ENCODE measurements at regions not wholly inside any gene's neighbourhood (a gene's known extent, or its start where the extent isn't known, plus 50 kb on each side); places are given as distances from the start of the nearest gene placed in this dataset.
A peak's percentile ranks its signal among the peaks of the same experiment; 100 is the strongest.

DNA sequence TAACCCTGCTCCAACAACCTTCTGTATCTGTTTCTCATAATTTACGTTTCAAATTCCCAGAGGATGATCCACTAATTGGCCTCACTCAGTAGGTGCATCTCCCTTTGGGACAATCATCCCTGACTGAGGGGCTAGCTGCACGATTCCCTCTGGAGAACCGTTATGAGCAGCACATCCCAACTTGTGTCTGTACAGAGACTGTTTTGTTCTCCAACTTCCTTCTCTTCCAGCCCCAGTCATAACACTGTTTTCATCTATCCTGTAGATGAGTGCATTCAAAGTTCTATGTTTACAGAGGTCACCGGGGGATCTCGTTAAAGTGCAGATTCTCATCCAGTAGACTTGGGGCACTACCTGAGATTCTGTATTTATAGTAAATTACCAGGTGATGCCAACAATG is 187.2 kb downstream of the REEP3 start:
- DNase-seq (ENCODE audit: low read depth), result no peak

DNA sequence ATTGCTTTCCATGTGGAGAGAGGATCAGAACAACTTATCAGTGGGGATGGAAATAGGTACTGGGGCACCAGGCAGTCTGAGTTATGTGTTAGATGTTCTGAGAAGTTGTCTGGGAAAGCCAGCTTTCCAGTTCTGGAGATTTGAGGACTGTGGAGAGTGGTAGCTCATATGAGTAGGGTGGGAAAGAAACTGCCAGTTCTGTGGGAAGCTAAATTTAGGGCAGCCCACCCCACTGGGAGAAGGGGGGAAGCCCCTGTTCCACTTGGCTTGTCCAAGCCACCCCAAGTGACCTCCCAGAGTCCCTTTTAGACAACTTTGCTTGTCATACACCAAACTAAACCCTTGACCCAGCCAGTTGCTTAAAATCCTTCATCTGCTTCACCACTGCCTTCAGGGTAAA is 189.5 kb downstream of the REEP3 start:
- DNase-seq (ENCODE audit: low read depth), result no peak

DNA sequence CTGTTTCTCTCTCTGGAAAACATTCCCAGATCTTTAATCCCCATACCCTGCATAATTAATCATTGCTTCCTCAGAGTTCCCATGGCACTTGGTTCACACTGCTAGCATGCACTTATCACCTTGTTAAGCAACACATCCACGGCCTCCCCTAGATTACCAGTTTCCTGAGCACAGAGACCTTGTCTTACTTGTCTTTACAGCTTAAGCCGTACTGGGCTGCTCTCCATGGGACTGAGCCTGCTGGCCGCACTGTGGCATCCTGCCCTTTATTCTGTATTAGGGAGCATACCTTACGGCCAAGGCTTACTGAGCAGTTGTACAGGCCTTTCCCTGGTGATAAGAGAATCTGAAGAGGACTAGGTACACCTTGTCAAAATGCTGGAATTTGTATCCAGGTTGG is 190.2 kb downstream of the REEP3 start:
- DNase-seq (ENCODE audit: low read depth), result no peak

DNA sequence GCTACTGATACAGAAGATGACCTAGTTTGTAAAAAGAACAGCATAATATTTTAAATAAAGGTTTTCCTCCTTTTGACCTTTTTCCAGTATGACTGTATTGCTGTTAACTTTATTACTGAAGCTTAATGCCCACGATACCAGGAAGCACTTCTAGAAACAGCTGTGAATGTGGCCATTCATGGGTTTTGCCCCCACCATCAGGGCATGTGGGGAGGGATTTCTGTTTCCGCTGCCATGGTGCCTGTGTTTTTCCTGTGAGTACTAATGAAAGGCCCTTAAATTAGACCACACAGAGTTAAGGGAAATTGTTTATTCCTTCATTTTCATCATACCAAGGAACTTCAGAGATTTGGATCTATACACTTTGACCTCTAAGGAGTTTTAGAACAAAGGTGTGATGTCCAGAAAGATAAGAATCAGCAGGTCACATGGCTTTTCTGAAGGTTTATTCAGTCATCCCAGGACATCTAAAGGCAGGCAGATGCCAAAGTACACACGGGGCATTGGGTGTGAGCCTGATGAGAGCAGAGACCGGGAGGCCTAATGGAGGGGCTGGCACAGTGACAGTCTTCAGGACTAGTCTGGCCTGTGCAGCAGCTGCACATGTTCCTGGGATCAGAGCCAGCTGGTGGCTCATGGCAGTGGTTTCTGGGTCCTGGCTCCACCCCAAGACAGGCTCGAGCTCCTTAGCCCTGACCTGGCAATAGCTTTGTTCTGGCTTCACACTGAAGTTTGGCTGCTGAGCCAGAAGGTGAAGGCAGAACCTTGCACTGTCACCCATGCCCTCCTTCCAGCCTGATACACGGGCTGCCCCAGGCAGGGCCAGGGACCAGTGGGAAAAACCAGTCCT is 190.9 kb downstream of the REEP3 start:
- DNase-seq (ENCODE audit: low read depth), result peak; percentile 99

DNA sequence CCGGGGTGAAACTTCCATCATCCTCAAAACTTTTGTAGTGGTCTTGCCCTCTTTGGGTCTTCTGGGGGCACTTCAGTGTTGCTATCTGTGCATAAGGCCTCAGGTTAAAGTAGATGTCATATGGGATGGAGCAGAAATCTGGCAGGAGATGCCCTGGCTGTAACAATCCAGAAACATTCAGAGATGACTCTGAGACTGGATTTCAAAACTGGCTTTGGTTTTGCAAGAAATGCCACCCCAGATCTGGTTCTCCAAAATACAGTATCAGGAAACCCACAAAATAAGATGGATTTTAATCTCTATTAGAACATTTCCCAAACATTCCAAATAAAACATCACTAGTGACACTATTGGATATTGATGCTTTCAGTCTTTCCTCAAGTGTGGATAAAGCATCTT is 191.5 kb downstream of the REEP3 start:
- no peak for DNase-seq (ENCODE audit: low read depth)

DNA sequence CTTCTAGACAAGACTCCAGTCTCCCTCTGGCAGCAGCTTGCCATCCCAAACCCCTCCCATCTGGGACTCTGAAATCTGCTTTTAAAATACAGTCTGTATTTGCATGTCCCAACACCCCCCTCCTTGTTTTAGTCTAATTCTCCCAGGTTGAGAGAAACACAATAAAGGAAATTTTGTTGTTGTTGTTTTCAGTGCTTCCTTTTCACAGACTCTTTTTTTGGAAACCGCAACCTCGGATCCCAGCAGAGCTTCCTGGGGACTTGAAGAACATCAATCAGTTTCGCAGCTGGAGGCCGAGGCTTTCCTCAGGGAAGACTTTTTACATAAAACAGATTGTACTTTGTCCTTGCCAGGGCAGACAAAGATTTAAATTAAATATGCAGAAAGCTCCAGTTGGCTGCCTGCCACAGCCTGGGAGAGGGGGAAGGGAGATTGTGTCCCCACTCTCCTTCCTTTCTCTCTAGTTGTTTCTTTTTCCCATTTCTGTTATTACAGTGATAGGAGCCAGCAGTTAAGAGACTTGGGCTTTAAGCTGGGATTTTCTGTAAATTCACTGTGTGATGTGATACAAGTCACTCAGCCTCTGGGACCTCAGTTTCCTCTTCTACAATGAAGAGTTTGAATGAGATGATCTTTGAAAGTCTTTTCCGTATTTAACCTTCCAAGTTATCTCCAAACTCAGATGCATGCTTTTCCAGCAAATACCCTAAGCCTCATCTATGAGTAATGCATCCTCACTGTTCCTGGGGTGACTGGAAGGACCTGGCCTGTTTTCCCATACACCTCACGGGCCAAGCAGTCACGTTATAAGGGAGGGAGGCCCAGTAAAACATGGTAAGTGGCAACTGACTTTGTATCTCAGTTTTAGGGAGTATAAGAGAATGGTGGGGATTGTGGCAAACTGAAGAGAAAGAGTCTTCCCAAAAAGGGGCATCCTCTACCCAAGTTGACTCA is 192.3 kb downstream of the REEP3 start:
- DNase-seq (ENCODE audit: low read depth), result no peak

DNA sequence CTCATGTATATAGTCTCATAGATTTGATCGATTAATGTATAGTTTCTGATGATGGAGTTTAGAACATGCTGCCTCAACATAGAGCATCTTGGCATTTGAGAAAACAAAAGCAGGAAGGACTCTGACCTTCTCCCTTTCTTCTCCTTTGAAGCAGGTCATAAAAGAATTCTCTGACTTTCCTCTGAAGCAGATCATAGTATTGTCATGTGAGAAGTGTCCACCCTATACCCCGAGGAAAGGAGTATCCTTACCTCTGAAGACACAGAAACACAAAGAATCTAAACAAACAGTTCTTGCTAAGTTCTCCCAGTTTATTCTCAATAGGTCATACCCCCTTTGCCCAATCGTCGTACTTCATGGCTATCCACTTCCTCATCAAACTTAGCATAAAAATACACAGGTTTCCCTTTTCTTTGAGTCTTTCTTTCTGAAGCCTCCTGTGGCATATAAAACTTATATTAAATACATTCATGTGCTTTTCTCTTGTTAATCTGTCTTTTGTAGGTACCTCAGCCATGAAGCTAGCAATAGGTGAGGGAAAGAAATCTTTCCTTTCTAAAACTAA is 194.9 kb downstream of the REEP3 start:
- DNase-seq (ENCODE audit: low read depth), result no peak

DNA sequence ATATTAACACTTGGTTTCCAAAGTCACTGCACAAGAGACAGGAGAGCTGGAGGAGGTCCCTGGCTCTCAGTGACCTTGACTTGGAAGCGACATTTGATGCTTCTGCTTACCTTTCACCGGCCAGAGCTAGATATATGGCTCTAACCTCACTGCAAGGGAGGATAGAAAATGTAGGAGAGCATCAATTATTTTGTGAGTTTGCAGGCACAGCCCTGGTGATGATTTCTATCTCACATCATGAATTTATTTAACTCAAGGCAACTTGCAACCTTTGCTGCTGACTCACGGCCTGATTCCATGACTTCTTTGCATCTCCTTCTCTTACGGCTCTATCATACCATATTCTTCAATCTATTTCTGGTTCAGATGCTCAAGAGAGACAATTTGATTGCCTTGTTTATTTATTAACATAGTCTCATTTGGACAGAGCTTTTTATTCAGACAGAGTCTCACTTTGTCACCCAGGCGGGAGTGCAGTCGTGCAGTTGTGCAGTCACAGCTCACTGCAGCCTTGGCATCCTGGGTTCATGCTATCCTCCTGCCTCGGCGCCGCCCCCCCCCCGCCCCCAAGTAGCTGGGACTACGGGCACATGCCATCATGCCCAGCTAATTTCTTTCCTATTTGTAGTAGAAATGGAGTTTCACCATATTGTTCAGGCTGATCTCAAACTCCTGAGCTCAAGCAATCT is 196.0 kb downstream of the REEP3 start:
- DNase-seq (ENCODE audit: low read depth), result no peak

DNA sequence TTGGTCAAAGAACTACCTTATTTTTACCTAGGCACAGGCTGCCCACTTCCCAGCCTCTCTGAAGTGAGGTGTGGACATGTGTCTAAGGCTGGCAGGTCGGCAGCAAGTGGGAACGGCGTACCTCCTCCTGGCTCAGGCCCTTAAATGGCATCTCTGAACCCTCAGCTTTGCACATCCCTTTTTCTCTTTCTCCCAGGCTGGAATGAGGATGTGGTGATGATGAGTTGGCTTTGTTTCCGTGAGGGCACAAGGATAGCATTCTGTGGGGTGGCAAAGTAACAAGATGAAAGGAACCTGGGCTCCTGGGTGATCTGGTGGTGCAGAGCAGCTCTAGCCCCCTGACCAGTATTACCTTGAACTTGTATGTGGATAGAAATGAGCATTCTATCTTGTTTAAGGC is 196.8 kb downstream of the REEP3 start:
- peak; percentile 72 for DNase-seq (ENCODE audit: low read depth)

DNA sequence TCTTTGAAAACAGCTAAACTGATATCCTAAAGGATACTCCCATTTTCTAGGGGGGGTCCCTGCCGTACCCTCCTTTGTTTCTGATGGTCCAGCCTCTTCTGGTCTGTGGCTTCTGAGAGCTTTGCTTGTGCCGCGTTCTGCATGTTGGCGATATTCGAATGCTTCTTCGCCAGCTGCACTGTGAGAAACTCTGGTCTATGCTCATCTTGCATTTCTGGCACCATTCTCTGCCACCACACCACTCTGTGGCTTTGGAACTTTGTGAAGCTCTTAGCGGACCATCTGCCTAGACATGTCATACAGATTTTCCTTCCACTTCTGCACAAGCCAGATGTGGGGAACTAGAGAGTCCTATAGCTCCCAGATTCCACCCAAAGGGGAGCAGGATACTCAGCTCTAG is 197.2 kb downstream of the REEP3 start:
- DNase-seq (ENCODE audit: low read depth), result peak; percentile 41

DNA sequence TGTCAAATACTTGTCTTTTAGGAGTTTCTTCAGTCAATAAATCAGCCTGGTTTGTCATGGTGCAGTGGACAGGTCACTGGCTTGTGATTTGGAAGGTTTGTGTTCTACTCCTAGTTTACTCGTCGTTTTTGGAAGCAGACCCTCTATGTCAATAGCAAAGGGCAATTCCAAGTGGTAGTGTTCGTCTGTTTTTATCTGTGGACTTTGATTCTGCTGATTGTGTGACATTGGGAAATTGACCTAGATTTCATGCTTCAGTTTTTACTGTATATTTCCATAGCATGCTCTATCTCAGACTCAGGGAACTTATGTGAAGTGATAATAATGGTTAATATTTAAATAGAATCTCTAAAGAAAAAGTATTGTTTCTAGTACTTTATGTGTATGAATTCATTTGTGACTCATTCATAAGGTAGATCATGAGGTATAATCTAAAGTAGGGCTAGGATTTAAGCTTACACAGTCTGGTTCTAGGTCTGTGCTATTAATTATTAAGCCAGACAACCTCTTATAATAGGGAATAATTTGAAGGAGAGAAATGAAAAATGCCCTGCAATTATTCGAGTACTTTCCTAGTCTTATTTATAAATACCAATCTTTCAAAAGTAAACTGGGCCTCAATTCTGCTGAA is 198.1 kb downstream of the REEP3 start:
- no peak for DNase-seq (ENCODE audit: low read depth)

DNA sequence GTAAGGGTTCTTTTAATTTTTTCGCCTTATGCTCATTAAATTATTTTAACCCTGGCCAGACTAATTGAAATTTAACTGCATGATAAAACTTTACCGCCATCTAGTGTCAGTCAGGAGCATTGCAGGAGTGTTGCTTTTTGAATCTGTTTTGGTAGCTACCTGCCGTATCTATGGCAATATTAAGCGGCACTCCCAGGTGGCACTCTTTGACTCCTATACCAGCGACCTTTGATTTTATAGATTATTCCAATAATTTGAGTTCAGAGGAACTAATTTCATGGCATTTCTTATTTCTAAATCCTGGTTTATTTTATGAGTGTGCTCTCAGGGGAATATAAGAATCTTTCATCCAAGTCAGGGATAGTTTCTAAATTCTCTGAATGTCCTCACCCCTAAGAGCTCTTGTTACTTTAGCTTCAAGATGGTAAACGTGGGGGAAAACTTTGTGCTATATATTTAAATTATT is 198.9 kb downstream of the REEP3 start:
- peak; percentile 55 for DNase-seq (ENCODE audit: low read depth)

DNA sequence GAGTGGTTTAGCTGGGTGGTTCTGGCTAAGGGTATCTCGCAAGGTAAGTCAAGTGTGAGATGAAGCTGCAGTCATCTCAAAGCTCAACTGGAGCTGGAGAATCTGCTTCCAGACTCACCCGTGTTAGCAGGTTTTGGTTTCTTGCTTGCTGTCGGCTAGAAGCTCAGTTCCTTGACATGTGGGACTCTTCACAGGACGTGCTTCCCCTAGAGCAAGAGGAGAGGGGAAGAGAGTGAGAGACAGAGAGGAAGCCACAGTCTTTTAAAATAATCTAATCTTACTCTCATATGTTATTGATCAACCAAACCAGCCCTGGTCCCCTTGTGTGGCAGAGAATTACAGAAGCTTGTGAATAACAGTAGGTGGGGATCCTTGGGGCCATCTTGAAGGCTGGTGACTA is 199.5 kb downstream of the REEP3 start:
- no peak for DNase-seq (ENCODE audit: low read depth)

DNA sequence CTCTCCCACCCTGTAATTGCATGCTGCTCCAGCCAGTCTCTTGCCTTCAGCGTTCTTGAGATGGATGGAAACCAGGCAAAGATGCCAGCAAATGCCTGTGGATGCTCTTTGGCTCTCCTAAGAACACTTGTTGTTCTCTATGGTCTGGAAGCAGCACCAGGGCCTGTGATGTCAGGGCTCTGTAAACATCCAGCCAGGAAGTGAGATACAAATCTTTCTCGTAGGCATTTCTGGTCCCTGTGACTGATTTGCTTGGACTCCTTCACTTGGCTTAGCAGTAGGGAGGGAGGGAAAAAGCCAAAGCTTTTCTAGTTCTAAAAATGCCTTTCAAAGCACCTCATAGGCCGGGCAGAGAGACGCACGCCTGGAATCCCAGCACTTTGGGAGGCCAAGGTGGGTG is 201.3 kb downstream of the REEP3 start:
- no peak for DNase-seq (ENCODE audit: low read depth)

DNA sequence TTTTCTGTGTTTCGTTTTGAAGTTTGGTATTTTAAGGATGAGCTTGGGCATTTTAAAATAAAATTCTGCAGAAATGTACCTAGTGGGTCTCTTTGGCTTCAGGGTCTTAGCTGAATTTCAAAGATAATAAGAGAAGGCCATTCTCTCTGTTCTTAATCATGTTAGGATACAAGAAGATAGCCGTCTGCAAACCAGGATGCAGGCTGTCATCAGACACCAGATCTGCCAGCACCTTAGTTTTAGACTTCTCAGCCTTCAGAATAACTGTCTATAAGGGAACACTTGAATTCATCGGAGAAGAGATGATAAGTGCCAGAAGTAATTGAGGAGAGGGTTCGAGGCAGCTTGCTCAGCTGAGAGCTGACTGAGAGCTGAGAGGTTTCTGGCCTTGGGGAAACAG is 202.1 kb downstream of the REEP3 start:
- no peak for DNase-seq (ENCODE audit: low read depth)

DNA sequence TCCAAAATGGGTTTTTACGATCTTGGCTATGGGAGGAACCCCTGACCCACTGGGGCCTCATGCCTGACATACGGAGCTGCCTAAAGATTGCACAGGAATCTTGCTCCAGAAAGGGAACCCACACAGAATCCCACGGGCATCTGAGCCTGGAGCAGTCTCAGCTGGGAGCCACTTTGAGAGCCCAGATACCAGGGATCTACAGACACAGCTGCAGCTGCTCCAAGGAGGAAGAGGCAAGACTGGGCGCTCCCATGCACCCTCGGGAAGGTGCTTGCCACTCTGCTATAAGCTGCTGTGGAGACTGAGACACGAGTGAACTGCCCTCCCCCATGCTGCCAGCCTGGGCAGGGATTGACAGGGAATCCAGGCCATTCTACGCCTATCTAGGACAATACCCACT is 202.5 kb downstream of the REEP3 start:
- no peak for DNase-seq (ENCODE audit: low read depth)

DNA sequence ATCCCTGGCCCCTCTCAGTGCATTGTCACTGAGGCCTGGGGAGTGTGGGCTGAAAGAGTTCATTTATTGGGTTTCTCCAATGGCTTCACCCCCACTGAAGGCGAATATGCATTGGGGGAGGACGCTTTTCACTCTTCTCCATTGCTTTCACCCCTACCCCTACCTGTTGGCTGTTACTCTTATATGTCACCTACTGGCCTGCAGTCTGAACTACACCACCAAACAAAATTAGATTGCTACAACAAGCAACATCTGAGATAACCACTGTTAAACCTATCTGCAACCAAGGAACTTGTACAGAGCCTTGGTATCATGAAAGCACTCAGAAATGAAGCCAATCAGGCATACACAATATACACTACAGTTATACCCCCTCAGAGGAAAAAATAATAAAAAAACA is 203.7 kb downstream of the REEP3 start:
- no peak for DNase-seq (ENCODE audit: low read depth)

DNA sequence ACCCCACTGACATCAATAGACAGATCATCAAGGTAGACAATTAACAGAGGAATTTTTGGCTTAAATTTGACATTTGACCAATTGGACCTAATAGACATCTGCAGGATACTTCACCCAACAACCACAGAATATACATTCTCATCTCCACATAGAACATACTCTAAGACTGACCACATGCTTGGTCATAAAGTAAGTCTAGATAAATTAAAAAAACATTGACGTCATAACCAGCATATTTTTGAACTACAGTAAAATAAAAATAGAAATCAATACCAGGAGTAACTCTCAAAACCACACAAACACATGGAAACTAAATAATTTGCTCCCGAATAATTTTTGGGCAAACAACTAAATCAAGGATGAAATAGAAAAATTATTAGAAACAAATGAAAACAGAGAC is 205.7 kb downstream of the REEP3 start:
- no peak for DNase-seq (ENCODE audit: low read depth)

DNA sequence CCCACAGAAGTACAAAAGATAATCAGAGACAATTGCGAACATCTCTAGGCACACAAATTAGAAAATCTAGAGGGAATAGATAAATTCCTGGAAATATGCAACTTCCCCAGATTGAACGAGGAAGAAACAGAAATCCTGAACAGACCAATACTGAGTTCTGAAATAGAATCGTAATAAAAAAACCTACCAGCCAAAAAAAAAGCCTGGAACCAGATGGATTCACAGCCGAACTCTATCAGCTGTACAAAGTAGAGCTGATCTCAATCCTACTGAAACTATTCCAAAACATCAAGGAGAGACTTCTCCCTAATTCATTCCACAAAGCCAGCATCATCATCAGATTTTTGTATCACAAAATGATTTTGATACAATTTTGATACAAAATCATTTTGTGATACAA is 206.4 kb downstream of the REEP3 start:
- DNase-seq (ENCODE audit: low read depth), result no peak

DNA sequence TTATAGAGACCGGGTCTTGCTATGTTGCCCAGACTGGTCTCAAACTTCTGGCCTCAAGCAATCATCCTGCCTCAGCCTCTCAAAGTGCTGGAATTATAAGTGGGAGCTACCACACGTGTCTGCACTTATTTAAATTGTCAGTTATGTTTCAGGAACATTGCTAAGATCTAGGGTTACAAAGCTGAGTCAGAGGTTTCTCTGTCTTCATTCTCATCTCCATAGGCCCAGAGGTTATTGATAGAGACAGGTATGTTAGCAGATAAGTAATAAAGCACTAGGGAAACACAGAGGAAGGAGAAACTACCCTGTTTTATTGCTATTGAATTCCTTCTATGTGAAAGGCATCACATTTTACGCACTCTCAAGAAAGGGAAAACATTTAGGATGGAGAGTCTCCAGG is 214.1 kb downstream of the REEP3 start:
- peak; percentile 19 for DNase-seq (ENCODE audit: low read depth)

DNA sequence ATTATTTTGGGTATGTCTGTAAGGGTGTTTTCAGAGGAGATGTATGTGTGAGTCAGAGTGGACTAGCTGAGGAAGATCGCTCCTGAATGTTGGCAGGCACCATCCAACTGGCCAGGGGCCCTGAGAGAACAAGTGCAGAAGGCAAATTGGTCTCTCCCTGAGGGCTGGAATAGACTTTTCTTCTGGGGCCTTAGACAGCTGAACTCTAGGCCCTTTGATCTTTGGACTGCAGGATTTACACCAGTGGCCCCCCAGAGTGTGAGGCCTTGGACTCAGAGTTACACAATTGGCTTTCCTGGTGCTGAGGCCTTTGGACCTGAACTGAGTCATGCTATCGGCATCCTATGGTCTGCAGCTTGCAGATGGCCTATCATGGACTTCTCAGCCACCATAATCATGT is 217.2 kb downstream of the REEP3 start:
- DNase-seq (ENCODE audit: low read depth), result peak; percentile 75

All from LHCN-M2 (cell line).